Activated CD8-positive, alpha-beta T cell treated with anti-CD3 and anti-CD28 coated beads for 36 hours (primary cell): ENCODE measurements at regions not wholly inside any gene's neighbourhood (a gene's known extent, or its start where the extent isn't known, plus 50 kb on each side); places are given as distances from the start of the nearest gene placed in this dataset.

Source experiments
- ATAC-seq: fragments of 200-7000 bp; cut with Tn5 transposase; one replicate; pipeline ENCODE4 v1.10.0; 2021; ENCODE audit warnings: mild to moderate bottlenecking, moderate library complexity
- CTCF ChIA-PET: fragments of 350-600 bp; sonication (Branson Sonifier 250); formaldehyde crosslinking; loops from one replicate; lab custom pipeline; 2021; ENCODE audit warnings: antibody characterized with exemption; lab: Charles Lee
- POLR2A ChIA-PET: fragments of 350-600 bp; sonication (Branson Sonifier 250); formaldehyde crosslinking; loops from one replicate; lab custom pipeline; 2021; ENCODE audit warnings: antibody characterized with exemption; lab: Charles Lee
- DNase-seq: peaks from one replicate; pipeline ENCODE4 v3.0.0-alpha.2; 2020
- H3K27ac Mint-ChIP-seq: one replicate; pipeline ENCODE4 v1.8.0; 2021; ENCODE audit warnings: mild to moderate bottlenecking, mixed read lengths
- H3K27me3 Mint-ChIP-seq: one replicate; pipeline ENCODE4 v1.8.0; 2021; ENCODE audit warnings: mixed read lengths
- H3K36me3 Mint-ChIP-seq: one replicate; pipeline ENCODE4 v1.8.0; 2021; ENCODE audit warnings: low read depth, mixed read lengths
- H3K4me1 Mint-ChIP-seq: one replicate; pipeline ENCODE4 v1.8.0; 2021; ENCODE audit warnings: low read depth, mixed read lengths
- H3K4me3 Mint-ChIP-seq: one replicate; pipeline ENCODE4 v1.8.0; 2021; ENCODE audit warnings: mild to moderate bottlenecking, moderate library complexity, mixed read lengths
- H3K9me3 Mint-ChIP-seq: one replicate; pipeline ENCODE4 v1.8.0; 2021; ENCODE audit warnings: mixed read lengths
- intact Hi-C: fragments of 100-400 bp; cut with micrococcal nuclease; formaldehyde crosslinking; loops from one replicate; pipeline ENCODE4 v1.10.0; 2022
- TF ChIP-seq, protein P1 (sequence below): fragments of 200-600 bp; IDR thresholded peaks from one replicate; pipeline ENCODE4 v1.8.0; 2022; ENCODE audit warnings: antibody characterized with exemption, mild to moderate bottlenecking

DNA sequence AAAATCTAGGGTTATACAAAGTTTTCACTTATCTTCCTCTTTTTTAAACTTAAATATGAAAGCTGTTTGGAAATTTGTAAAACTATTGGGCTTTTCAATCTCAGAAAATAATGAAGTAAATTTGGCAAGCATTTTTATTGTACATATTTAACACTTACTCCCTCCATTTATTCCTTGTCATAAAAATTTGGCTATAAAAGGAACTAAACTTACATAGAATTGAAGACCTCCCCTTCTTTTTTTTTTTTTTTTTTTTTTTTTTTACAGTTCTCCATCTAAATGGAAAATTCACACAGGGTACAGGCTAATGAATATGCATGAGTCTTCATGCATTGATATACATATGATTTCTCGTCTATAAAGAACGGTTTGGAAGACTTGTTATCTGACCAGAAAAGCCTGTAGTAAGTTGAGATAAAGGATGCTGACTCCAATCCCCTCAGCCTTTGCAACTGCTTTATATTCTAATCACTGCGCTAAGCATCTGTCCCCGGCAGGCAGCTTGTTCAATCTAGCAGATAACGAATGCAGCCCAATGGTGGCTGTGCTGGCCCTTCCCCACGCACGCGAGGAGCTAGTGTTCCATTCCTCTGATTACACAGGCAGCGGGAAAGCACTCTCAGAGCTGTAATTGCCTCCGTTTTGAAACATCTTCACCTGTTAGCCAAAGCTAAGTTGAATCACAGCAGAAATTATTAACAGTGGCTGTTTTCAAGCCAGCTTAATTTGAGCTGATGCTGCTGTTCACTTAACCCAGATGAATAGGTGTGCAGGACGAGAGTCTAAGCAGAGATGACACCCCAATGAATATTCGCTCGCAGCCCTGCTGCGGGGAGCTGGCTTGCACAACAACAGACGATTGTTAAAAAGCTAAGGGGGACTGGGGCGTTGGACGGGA lies 453.8 kb upstream of the ZNF608 start:
- intact Hi-C loops, result no loop called here
- Mint-ChIP-seq H3K4me1 (peaks cover 2% of the 10 kb centered on the region), H3K36me3 (no peaks in the 10 kb centered on the region), H3K27ac (no peak overlapping the region), H3K4me3 (no peak overlapping the region), H3K9me3 (no peaks in the 10 kb centered on the region), H3K27me3 (no peaks in the 10 kb centered on the region)
- POLR2A ChIA-PET, result no interaction called here
- CTCF ChIA-PET, result interaction anchor here (0.8 to 1.2 kb wide), 2 partner anchors 12 to 98 kb away, joined by 3 read pairs; no protein-coding TSS in a partner anchor
- ATAC-seq (no peak), DNase-seq (no peak)
- TF ChIP-seq, protein P1, sequence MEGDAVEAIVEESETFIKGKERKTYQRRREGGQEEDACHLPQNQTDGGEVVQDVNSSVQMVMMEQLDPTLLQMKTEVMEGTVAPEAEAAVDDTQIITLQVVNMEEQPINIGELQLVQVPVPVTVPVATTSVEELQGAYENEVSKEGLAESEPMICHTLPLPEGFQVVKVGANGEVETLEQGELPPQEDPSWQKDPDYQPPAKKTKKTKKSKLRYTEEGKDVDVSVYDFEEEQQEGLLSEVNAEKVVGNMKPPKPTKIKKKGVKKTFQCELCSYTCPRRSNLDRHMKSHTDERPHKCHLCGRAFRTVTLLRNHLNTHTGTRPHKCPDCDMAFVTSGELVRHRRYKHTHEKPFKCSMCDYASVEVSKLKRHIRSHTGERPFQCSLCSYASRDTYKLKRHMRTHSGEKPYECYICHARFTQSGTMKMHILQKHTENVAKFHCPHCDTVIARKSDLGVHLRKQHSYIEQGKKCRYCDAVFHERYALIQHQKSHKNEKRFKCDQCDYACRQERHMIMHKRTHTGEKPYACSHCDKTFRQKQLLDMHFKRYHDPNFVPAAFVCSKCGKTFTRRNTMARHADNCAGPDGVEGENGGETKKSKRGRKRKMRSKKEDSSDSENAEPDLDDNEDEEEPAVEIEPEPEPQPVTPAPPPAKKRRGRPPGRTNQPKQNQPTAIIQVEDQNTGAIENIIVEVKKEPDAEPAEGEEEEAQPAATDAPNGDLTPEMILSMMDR, result no peak

DNA sequence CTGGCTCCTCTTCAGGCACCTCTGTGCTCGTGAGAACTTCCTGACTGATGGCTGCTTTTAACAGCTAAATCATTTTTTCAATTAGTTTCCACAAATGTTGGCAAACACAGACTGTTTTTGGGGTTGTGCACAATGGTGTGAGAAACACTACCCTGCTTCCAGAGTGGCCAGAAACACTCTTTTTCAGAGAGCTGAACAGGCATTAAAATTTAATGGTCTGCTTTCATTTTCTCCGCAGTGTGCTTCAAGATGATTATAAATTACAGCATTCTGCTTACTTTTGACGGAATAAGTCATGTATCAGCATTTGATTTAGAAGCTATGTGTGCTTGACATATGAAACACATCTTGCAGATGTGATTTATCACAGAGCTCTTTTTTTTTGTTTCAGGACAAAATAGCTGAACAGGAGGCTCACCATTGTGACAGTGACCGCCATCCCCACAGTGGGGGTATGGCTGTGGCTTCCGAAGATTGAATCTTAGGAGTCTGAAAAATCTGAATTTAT lies 454.5 kb upstream of the ZNF608 start:
- ChIA-PET CTCF (interaction anchor here (0.8 kb wide), 1 partner anchor 97 kb away, joined by 3 read pairs; no protein-coding TSS in a partner anchor), POLR2A (no interaction called here)
- Mint-ChIP-seq H3K27me3 (no peaks in the 10 kb centered on the region), H3K4me3 (no peak overlapping the region), H3K27ac (no peak overlapping the region), H3K4me1 (peaks cover 5% of the 10 kb centered on the region), H3K9me3 (no peaks in the 10 kb centered on the region), H3K36me3 (no peaks in the 10 kb centered on the region)
- intact Hi-C loops, result no loop called here
- ATAC-seq (no peak), DNase-seq (no peak)
- TF ChIP-seq, protein P1, result no peak

DNA sequence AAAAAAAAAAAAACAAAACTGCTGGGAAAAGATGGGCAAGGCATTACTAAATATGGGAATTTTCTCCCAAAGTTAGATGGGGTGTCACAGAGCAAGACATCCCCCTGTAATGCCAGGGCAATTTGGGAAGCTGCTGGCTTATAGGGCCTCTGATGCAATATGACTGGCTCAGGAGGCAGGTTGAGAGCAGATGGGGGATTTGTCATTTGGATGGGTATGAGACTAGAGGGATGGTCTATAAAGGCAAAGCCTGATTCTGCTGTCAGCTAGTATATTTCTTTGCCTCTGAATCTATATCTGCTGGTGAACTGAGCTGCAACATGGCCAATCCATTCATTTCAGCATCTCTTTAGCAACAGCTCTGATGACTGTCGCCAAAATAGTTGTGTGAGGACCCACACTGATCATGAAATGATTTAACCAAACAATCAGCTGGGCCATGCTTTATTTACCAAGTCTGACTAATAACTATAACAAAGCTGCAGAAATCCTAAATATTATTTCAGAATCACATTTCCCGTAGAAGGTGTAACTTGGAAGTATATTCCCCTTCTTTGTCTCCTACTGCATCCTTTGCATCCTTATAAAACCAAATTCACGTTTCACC lies 455.1 kb upstream of the ZNF608 start:
- ATAC-seq (no peak), DNase-seq (no peak)
- no peaks in the 10 kb centered on the region for H3K27me3 Mint-ChIP-seq
- TF ChIP-seq, protein P1, result no peak
- intact Hi-C loops, result no loop called here
- ChIA-PET CTCF (interaction anchor here (0.8 kb wide), 1 partner anchor 96 kb away, joined by 3 read pairs; no protein-coding TSS in a partner anchor), POLR2A (no interaction called here)
- H3K9me3 Mint-ChIP-seq, result no peaks in the 10 kb centered on the region
- peaks cover 5% of the 10 kb centered on the region for H3K4me1 Mint-ChIP-seq
- H3K4me3 Mint-ChIP-seq, result no peak overlapping the region
- no peaks in the 10 kb centered on the region for H3K36me3 Mint-ChIP-seq
- no peak overlapping the region for H3K27ac Mint-ChIP-seq

DNA sequence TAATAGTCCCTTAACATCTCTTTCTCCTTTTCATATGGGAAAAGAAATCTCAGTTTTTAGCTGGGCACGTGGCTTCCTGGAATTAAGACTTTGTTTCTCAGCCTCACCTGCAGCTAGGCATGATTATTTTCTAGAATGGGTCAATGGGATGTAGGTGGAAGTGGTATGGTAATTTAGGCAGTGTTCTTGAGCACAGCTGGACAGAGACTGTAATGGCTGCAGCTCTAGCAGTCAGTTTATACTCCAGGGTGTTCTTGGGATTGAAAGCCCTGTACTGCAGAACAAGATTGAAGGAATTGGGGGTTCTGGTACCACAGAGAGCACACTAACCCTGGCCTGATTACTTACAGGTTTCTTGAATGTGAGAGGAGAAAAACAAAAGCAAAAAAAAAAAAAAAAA lies 455.9 kb upstream of the ZNF608 start:
- Mint-ChIP-seq H3K36me3 (no peaks in the 10 kb centered on the region), H3K27ac (no peak overlapping the region), H3K27me3 (no peaks in the 10 kb centered on the region), H3K9me3 (no peaks in the 10 kb centered on the region), H3K4me1 (peaks cover 5% of the 10 kb centered on the region), H3K4me3 (no peak overlapping the region)
- ATAC-seq (no peak), DNase-seq (no peak)
- ChIA-PET CTCF (no interaction called here), POLR2A (interaction anchor here (0.5 kb wide), 1 partner anchor 527 kb away, joined by 3 read pairs; no protein-coding TSS in a partner anchor)
- TF ChIP-seq, protein P1, result no peak
- intact Hi-C loops, result no loop called here
